ENCODE measurements at regions not wholly inside any gene's neighbourhood (a gene's known extent, or its start where the extent isn't known, plus 50 kb on each side); places are given as distances from the start of the nearest gene placed in this dataset.
"Not testable (repeated sequence)": the region's sequence is repeated elsewhere in the genome, so short reads cannot be mapped to it uniquely, and the experiment has no call there.

- no peak for DNase-seq (ENCODE audit: low spot score)
These were observed 844.5 kb upstream of the RAG2 start for GRCh38 chr11:37442576-37442975.

GRCh38 chr11:37431633-37432230 is 833.7 kb upstream of the RAG2 start:
- DNase-seq (ENCODE audit: low spot score): not testable (repeated sequence)

- not testable (repeated sequence) for DNase-seq (ENCODE audit: low spot score)
These were observed 833.1 kb upstream of the RAG2 start for GRCh38 chr11:37430966-37431632.

GRCh38 chr11:37422511-37422910 is 824.5 kb upstream of the RAG2 start:
- DNase-seq (ENCODE audit: low spot score): no peak

GRCh38 chr11:37411289-37411688 is 813.3 kb upstream of the RAG2 start:
- no peak for DNase-seq (ENCODE audit: low spot score)

GRCh38 chr11:37409124-37409523 is 811.1 kb upstream of the RAG2 start:
- no peak for DNase-seq (ENCODE audit: low spot score)

GRCh38 chr11:37407461-37407860 is 809.4 kb upstream of the RAG2 start:
- DNase-seq (ENCODE audit: low spot score): no peak

GRCh38 chr11:37406651-37407050 is 808.6 kb upstream of the RAG2 start:
- DNase-seq (ENCODE audit: low spot score): no peak

- DNase-seq (ENCODE audit: low spot score): no peak
These were observed 806.2 kb upstream of the RAG2 start for GRCh38 chr11:37404231-37404630.

- no peak for DNase-seq (ENCODE audit: low spot score)
These were observed 804.6 kb upstream of the RAG2 start for GRCh38 chr11:37402663-37403062.

- no peak for DNase-seq (ENCODE audit: low spot score)
These were observed 796.3 kb upstream of the RAG2 start for GRCh38 chr11:37394236-37394870.

GRCh38 chr11:37391615-37392014 is 793.6 kb upstream of the RAG2 start:
- no peak for DNase-seq (ENCODE audit: low spot score)

GRCh38 chr11:37390576-37391083 is 792.6 kb upstream of the RAG2 start:
- DNase-seq (ENCODE audit: low spot score): no peak

- no peak for DNase-seq (ENCODE audit: low spot score)
These were observed 780.9 kb upstream of the RAG2 start for GRCh38 chr11:37378958-37379357.

GRCh38 chr11:37372667-37373066 is 774.6 kb upstream of the RAG2 start:
- no peak for DNase-seq (ENCODE audit: low spot score)

- DNase-seq (ENCODE audit: low spot score): no peak
These were observed 773.4 kb upstream of the RAG2 start for GRCh38 chr11:37371346-37371970.

GRCh38 chr11:37370817-37371216 is 772.8 kb upstream of the RAG2 start:
- DNase-seq (ENCODE audit: low spot score): no peak

- no peak for DNase-seq (ENCODE audit: low spot score)
These were observed 766.3 kb upstream of the RAG2 start for GRCh38 chr11:37364246-37364839.

- DNase-seq (ENCODE audit: low spot score): no peak
These were observed 755.2 kb upstream of the RAG2 start for GRCh38 chr11:37353192-37353591.

- DNase-seq (ENCODE audit: low spot score): no peak
These were observed 754.4 kb upstream of the RAG2 start for GRCh38 chr11:37352485-37352884.

GRCh38 chr11:37343290-37343689 is 745.3 kb upstream of the RAG2 start:
- DNase-seq (ENCODE audit: low spot score): no peak

- no peak for DNase-seq (ENCODE audit: low spot score)
These were observed 738.4 kb upstream of the RAG2 start for GRCh38 chr11:37336401-37336800.

Measured in mucosa of gallbladder (tissue), 1 donor.